ENCODE measurements at regions not wholly inside any gene's neighbourhood (a gene's known extent, or its start where the extent isn't known, plus 50 kb on each side); places are given as distances from the start of the nearest gene placed in this dataset.

DNA sequence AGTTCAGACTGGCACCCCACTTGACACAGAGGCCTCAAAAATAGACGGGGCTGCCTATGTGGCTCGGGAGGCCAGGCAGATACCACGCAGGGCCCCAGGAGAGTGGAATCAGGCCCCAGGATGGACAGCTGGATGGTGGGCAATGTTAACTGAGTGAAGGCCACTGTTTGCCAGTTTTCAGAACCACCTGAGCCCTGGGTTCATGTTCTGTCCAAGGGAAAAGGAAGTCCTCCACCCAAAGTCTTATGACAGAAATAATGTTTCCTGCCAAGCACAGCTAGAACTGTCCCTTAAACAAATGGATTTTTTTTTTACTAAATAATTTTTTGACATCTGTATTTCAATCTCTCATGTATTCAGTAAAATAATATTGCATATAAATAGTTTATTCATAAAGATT lies 228.4 kb downstream of the KLF13 start:
- DNase-seq (ENCODE audit: low spot score): no peak

DNA sequence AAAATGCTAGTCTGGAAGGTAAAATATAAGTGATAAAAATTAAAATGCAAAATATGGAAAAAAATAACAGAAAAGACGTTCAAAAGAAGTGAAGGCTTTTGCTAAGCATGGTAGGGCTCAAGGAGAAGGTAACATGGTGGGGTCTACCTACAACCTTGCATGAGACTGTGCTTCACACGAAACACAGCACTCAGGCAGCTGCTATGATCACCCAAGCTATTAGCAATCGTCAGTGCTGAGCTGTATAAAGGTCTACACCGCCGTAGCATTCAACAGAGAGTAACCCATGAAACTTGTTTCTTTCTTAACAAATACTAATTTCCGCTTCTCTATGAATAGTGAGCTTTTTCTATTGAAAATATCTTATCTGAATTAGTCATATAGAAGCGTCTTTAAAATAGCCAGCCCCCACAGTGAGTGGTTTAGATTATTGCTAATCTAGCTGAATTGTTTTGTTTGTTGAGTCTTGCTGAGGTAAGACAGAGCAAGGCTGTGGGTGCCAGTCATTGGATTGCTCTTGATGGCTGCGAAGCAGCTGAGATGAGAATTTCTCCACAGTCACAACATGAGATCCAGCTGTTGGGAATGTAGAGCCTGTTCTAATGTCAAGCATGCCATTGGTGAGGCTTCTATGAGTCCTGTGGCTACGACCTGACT lies 230.0 kb downstream of the KLF13 start:
- DNase-seq (ENCODE audit: low spot score): no peak

GRCh38 chr15:31557899-31558298 lies 231.3 kb downstream of the KLF13 start:
- no peak for DNase-seq (ENCODE audit: low spot score)

DNA sequence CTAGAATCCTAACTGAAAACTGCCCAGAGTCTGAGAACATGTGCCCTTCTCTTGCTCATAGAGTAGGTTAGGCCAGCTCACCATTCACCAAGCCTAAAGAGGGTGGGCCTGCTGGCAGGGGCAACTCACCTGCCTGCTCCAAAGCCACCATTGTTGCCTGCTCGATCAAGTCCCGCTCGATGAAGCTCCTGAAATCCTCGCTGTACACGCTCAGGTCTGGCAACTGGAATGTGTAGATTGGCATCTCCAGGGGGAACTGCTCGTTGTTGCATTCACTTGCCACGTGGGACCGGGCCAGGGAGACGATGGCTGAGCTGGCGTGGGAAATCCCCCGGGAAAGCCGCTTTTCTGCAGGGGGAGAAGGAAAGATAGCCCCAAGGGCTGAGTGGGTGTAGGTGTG lies 232.2 kb downstream of the KLF13 start:
- DNase-seq (ENCODE audit: low spot score): no peak

GRCh38 chr15:31559786-31560185 lies 233.2 kb downstream of the KLF13 start:
- DNase-seq (ENCODE audit: low spot score): no peak

DNA sequence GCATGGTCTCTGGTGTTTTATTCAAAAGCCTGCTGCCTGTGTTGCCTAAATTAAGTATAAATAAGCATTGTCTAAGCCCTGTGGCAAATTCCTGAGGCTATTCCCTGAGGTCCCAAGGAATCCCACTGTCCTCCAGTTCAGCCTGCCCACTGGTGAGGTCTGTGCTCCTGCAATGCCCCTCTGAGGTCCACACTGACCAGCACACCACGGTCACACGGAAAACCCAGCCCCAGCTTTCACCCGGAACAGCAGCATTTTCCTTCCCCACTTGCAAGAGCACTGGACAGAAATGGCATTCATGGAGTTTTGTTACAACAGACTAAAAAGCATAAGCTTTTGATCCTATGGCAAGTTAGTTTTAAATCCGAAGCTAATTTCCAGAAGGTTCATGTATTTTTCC lies 234.0 kb downstream of the KLF13 start:
- DNase-seq (ENCODE audit: low spot score): no peak

DNA sequence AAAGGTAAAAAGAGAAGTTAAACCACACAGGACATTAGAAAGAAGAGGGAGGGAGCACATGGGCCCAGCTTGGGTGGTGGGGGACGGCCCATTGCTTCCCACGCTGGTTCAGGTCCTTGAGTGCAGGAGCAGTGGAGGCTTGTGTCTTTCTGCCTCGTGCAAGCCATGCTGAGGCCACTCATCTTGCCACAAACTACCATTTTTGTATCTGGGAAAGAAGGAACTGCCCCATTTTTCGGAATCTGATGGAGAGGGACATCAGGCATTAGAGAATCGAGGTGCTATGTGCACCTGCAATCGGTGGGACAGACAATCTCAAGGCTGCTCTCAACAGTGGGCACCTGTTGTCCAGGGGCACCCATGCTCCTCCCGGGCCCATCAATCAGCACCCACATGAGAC lies 234.5 kb downstream of the KLF13 start:
- DNase-seq (ENCODE audit: low spot score): no peak

DNA sequence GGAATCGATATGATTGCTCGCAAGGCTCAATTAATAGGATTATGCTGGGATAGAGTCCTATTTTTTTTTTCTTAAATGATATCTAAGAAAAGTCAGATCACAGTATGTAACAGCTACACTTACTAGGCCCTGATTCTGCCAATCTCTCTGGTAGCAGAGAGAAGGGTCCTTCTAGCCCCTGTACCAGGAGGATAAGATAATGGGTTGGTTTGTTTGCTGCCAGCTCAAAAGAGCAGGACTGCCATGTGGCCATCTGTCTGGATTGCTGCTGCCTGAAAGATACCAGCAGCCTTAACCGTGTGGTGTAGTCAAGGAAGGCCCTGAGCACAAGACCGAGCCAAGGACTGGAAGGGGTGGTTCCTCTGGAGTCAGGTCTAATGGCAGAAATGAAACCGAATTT lies 236.4 kb downstream of the KLF13 start:
- no peak for DNase-seq (ENCODE audit: low spot score)

DNA sequence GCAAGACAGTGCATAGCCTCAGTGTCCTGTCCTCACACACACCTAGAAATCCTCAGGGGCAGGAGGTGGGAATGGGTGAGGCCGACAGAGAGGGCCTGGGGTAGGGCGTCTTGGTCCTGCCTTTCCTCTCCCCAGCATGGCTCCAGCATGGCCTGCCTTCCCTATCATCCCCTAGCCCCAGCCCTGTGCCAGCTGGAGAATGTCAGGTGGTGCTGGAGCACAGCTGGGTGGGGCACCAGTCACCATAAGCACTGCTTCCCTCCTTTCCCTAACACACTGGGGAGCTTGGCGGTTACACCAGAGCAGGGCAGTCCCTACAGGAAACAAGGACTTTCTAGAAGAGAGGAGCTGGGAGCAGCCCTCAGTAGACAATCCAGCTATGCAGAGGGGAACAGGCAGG lies 236.8 kb downstream of the KLF13 start:
- no peak for DNase-seq (ENCODE audit: low spot score)

DNA sequence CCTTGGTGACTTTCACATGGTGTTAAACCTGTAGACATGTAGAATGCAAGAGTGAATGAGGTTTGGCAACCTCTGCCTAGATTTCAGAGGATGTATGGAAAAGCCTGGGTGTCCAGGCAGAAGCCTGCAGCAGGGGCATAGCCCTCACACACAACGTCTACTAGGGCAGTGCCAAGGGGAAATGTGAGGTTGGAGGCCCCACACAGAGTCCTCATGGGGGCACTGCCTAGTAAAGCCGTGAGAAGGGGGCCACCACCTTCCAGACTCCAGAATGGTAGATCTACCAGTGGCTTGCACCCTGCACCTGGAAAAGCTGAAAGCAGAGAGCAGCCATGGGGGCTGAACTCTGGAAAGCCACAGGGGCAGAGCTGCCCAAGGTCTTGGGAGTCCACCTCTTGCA lies 241.2 kb downstream of the KLF13 start:
- no peak for DNase-seq (ENCODE audit: low spot score)

DNA sequence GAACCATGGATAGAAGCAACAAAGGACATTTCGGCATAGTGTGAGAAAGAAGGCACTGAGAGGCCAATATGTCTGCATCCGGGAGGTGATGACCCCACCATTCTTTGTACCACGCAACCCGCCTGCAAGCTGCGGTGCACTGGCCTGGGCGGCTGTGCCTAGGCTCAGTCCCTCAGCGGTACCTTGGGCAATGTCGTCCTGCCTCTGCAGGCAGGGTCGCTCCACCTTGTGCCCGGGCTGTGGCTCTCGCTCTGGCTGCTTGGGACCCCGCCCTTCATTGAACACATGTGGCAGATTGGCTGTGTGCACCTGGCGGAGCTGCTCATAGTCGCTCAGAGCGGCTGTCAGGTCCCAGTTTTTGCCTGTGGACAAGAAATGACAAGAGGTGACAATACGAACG lies 243.2 kb downstream of the KLF13 start:
- DNase-seq (ENCODE audit: low spot score): no peak

DNA sequence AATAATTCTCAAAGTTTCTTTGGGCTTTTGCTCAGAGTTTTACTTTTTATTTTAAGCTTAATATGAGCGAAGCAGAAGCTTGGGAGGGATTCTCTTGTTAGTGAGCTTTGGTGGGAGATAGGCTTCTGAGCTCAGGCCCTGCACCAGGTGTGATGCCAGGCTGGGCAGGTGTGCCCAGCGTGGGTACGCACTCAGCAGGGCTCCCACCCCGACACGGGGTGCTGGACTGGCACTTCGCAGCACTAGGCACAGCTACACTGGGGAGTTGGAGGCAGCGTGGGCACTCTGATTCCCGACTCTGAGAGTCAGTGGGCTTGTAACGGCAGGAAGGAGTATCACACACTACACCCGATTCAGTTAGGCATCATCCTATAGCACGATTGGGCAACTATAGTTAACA lies 244.0 kb downstream of the KLF13 start:
- no peak for DNase-seq (ENCODE audit: low spot score)

DNA sequence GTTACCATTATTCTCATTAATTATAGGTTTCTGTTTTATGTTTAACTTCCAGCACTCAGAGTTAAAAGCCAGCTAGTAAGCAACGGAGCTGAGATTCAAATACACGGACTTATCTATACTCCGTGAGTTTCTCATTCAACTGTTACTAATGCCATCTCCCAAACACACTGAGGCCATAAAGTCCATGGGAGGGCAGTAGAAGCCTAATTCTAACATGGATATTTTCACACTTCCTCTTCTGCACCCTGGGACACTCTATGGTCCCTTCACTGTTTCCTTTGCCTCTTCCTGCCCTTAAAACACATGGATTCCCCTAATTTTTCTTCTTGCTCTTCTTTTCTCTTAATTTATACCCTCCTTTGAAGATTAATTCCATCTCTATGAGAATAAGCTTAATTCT lies 245.0 kb downstream of the KLF13 start:
- no peak for DNase-seq (ENCODE audit: low spot score)

- DNase-seq (ENCODE audit: low spot score): no peak
Observed at GRCh38 chr15:31573759-31574158, 247.1 kb downstream of the KLF13 start.

- DNase-seq (ENCODE audit: low spot score): no peak
Observed at GRCh38 chr15:31574766-31575165, 248.1 kb downstream of the KLF13 start.

DNA sequence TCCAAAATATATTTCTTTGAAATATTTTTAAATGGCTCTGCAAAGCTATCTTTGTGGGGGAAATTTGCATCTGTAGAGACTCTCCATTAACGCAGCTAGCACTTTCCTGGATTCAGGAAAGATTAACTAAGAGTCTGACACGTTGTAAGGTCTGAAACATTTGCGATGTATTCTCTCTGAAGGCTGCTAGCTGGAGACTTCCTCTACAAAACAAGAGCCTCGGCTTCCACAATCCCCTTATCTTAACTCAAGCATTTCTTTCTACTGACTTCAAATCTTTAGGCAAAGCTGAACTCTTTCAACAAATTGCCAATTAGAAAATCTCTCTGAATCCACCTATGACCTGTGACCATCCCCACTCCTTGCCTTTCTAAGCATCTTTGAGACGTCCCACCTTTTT lies 250.5 kb downstream of the KLF13 start:
- DNase-seq (ENCODE audit: low spot score): no peak

DNA sequence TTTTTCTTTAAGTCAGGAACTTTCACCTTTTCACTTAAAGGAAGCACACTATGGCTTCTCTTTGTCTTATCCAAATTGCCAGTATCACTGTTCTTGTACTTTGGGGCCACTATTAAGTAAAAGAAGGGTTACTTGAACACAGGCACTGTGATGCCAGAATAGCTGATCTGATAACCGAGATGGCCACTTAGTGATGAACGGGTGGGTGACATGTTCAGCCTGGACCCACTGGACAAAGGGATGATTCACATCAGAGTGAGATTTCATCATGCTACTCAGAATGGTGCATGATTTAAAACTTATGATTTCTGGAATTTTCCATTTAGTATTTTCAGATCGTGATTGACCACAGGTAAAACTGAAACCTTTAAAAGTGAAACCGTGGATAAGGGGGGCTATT lies 252.6 kb downstream of the KLF13 start:
- no peak for DNase-seq (ENCODE audit: low spot score)

DNA sequence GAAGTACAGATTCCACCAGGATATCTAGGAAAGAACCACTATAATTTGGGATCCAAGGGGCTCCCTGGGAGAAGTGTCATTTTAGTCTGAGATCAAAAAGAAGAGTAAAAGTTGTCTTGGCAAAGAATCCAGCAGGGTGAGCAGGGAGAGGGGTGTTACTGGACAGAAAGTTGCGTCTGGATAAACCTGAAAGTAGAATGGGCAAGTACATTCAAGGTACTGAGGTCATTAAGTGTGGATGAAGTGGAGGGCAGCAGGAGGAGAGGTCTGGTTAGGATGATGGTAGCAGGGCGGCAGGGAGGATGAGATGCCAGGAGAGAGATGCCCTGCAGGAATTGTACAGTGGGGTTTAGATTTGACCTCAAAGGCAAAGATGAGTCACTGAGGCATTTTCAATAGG lies 253.3 kb downstream of the KLF13 start:
- no peak for DNase-seq (ENCODE audit: low spot score)

GRCh38 chr15:31584195-31584594 lies 257.6 kb downstream of the KLF13 start:
- DNase-seq (ENCODE audit: low spot score): no peak

DNA sequence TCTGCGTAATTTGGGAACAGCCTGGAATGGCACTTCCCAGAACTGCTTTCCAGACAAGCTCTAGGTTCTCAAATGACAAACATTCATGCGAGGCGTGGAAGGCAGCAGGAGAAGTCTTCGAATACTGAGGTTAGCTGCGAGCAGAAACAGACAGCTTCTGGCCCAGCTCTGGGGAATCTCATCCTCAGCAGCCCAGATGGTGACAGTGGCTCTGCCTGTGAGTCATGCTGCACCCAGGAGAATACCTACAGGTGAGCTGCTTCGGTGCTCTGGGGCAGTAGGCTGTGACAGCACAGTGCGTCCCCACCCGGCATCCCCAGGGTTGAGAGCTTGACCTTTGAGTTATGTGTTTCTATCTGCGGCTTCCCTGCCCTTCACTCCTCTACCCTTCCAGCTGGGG lies 258.6 kb downstream of the KLF13 start:
- DNase-seq (ENCODE audit: low spot score): no peak

DNA sequence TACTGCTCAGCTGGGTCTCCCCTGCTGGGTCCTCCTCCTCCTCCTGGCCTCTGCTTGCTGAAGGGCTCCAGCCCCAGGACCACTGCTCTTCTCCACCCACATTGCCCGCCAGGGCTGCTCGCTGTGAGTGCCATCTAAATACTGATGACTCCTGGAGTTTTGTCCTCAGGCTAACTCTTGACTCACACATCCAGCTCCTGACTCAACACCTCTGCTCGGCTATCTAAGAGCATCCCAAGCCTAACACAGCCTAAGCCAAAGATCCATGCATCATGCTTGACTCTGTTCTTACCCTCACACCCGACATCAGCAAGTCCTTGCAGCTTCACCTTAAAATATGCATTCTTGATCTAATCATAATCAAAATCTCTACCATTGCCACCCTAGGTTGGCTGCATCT lies 260.2 kb downstream of the KLF13 start:
- DNase-seq (ENCODE audit: low spot score): no peak

- DNase-seq (ENCODE audit: low spot score): no peak
Observed at GRCh38 chr15:31587583-31587982, 260.9 kb downstream of the KLF13 start.

- DNase-seq (ENCODE audit: low spot score): no peak
Observed at GRCh38 chr15:31590609-31591008, 264.0 kb downstream of the KLF13 start.

DNA sequence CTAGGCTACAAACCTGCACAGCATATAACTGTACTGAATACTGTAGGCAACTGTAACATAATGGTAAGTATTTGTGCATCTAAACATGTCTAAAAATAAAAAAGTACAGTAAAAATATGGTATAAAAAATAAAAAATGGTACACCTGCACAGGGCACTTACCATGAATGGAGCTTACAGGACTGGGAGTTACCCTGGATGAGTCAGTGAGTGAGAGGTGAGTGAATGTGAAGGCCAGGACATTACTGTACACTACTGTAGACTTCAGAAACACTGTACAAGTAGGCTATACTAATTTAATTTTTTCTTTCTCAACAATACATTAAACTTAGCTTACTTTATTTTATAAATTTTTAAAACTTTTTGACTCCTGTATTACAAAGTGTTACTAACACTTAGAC lies 265.3 kb downstream of the KLF13 start:
- no peak for DNase-seq (ENCODE audit: low spot score)

DNA sequence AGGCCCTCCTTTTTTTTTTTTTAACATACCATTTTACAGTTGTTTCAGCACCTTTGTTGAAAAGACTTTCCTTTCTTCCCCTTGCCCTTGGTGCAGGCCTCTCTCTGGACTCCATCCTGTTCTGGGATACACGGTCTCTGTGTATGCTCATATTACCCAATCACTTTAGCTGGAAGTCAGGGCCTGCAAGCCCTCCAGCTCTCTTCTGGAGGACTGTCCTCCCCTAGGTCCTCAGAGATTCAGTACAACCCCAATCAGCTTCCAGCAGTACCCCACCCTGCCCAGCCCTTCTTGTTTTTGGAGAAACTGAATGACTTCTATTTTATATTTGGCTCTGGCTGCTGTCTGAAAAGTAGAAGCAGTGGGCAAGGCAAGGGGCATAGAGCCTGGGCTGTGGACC lies 270.8 kb downstream of the KLF13 start:
- no peak for DNase-seq (ENCODE audit: low spot score)
